ENCODE measurements at regions not wholly inside any gene's neighbourhood (a gene's known extent, or its start where the extent isn't known, plus 50 kb on each side); places are given as distances from the start of the nearest gene placed in this dataset.

- H3K4me3 ChIP-seq (ENCODE audit: low read depth, poor library complexity, severe bottlenecking): no peak overlapping the region
- 57 to 76% methylated on average over 1 of the region's 1 CpG for WGBS, 2 donors
- intact Hi-C loops (cut with DNase I; ENCODE audit: low total_unique reads): no loop called here
- TF ChIP-seq CTCF (IDR thresholded peaks at IDR 0.05) (no peak), POLR2A (IDR thresholded peaks at IDR 0.05) (no peak)
- DNase-seq (ENCODE audit: low spot score in 2 of 2): no peak
Observed at GRCh38 chr11:92790366-92790765, 179.1 kb upstream of the MTNR1B start.

- no peak for TF ChIP-seq POLR2A (IDR thresholded peaks at IDR 0.05)
- TF ChIP-seq CTCF (IDR thresholded peaks at IDR 0.05): no peak
- intact Hi-C loops (cut with DNase I; ENCODE audit: low total_unique reads): no loop called here
- no peak overlapping the region for H3K4me3 ChIP-seq (ENCODE audit: low read depth, poor library complexity, severe bottlenecking)
- no peak for DNase-seq (ENCODE audit: low spot score in 2 of 2)
Observed at GRCh38 chr11:92790926-92791616, 178.4 kb upstream of the MTNR1B start.

- no peak for DNase-seq (ENCODE audit: low spot score in 2 of 2)
- H3K4me3 ChIP-seq (ENCODE audit: low read depth, poor library complexity, severe bottlenecking): no peak overlapping the region
- 89 to 91% methylated on average over 3 of the region's 3 CpGs for WGBS, 2 donors
- intact Hi-C loops (cut with DNase I; ENCODE audit: low total_unique reads): no loop called here
- TF ChIP-seq CTCF (IDR thresholded peaks at IDR 0.05): no peak
- no peak for TF ChIP-seq POLR2A (IDR thresholded peaks at IDR 0.05)
Observed at GRCh38 chr11:92791886-92792285, 177.6 kb upstream of the MTNR1B start.

GRCh38 chr11:92793189-92793588 lies 176.3 kb upstream of the MTNR1B start:
- H3K4me3 ChIP-seq (ENCODE audit: low read depth, poor library complexity, severe bottlenecking): no peak overlapping the region
- intact Hi-C loops (cut with DNase I; ENCODE audit: low total_unique reads): no loop called here
- DNase-seq (ENCODE audit: low spot score in 2 of 2): no peak
- TF ChIP-seq CTCF (IDR thresholded peaks at IDR 0.05): no peak
- no peak for TF ChIP-seq POLR2A (IDR thresholded peaks at IDR 0.05)
- WGBS, 2 donors: 83 to 88% methylated on average over 4 of the region's 4 CpGs

- H3K4me3 ChIP-seq (ENCODE audit: low read depth, poor library complexity, severe bottlenecking): no peak overlapping the region
- DNase-seq (ENCODE audit: low spot score in 2 of 2): no peak
- intact Hi-C loops (cut with DNase I; ENCODE audit: low total_unique reads): no loop called here
- TF ChIP-seq POLR2A (IDR thresholded peaks at IDR 0.05): no peak
- no peak for TF ChIP-seq CTCF (IDR thresholded peaks at IDR 0.05)
- 69 to 71% methylated on average over 2 of the region's 2 CpGs for WGBS, 2 donors
Observed at GRCh38 chr11:92794783-92795182, 174.7 kb upstream of the MTNR1B start.

- TF ChIP-seq CTCF (IDR thresholded peaks at IDR 0.05) (no peak), POLR2A (IDR thresholded peaks at IDR 0.05) (no peak)
- no peak for DNase-seq (ENCODE audit: low spot score in 2 of 2)
- intact Hi-C loops (cut with DNase I; ENCODE audit: low total_unique reads): no loop called here
- WGBS, 2 donors: 82 to 96% methylated on average over 1 of the region's 1 CpG
- H3K4me3 ChIP-seq (ENCODE audit: low read depth, poor library complexity, severe bottlenecking): no peak overlapping the region
Observed at GRCh38 chr11:92796744-92797143, 172.7 kb upstream of the MTNR1B start.
